ENCODE measurements at regions not wholly inside any gene's neighbourhood (a gene's known extent, or its start where the extent isn't known, plus 50 kb on each side); places are given as distances from the start of the nearest gene placed in this dataset.
"Not testable (repeated sequence)": the region's sequence is repeated elsewhere in the genome, so short reads cannot be mapped to it uniquely, and the experiment has no call there.

DNA sequence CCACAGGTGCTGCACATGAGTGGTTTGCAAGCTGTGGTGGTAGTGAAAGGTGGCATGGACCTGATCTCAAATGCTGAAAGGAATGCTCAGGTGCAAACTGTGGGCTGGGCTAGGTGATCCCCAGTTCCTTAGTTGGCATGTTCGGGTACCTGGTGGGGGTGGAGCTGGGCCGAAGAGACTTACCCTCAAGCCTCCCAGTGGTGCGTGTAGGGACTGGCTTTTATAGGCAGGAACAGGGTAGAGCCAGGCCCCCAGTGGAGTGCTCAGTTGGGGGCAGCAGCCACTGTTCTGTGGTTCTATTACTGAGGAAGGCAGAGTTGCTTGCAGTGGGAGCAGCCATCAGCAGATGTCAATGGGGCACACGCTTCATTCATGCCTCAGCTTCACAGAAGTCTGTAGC lies 399.8 kb downstream of the HTR1B start:
- DNase-seq = no peak

DNA sequence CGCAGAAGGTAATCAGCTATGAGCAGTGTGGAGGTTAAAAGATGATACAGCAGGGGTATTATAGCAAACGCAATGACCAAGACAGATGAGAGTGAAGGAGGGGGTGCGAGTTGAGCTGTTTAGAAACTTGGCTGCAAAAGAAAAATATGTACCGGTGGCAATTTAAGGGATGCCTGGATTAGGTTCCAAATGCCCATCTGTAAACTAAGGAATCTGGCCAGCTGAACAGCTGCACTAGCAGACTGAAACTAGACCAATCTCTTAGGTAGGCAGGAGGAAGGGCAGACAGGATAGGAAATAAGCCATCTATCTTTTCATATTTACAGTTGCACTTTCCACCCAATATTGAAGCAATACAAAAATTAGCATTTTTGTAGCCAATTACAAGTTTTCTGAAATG lies 407.6 kb downstream of the HTR1B start:
- no peak for DNase-seq

DNA sequence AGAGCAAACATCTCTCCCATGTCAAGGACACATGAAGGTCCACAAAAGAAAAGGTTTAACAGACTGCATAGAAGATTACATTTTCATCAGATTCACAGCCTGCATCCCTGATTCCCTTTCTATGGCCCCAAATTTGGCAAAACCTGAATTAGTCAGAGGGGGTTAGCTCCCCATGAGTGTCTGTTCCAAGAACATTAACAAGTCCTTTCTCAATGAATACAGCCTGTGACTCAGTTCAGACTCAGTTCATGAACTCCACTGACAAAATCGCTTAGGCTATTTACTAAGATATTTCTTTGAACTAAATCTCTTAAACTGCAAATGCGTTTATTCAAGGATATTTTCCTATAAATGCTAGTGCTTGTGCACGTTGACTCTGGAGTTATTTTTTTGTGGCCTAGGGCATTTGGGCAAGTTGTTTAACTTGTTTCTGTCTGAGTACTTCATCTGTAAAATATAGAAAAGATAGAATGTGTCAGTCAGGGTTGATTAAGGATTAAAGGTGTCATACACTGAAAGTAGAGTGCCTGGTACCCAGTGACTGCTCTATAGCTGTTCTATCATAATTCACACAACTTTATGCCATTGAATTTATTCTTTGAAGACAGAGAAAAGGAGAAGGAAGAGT lies 422.6 kb downstream of the HTR1B start:
- no peak for DNase-seq

DNA sequence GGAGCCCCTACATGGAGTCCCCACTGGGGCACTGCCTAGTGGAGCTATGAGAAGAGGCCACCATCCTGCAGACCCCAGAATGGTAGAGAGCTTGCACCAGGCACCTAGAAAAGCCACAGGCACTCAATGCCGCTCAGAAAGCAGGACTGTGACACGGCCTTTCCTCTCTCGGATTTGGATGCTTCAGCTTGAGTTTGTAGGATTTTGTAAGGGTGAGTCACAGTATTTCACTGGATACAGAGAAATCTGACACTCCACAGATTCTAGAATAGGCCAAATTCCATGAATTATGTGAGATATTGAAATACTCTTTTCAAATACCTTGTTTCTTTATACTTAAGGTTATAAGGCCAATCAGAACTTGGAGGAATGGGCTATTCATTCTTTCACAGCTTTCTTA lies 424.5 kb downstream of the HTR1B start:
- DNase-seq = no peak

DNA sequence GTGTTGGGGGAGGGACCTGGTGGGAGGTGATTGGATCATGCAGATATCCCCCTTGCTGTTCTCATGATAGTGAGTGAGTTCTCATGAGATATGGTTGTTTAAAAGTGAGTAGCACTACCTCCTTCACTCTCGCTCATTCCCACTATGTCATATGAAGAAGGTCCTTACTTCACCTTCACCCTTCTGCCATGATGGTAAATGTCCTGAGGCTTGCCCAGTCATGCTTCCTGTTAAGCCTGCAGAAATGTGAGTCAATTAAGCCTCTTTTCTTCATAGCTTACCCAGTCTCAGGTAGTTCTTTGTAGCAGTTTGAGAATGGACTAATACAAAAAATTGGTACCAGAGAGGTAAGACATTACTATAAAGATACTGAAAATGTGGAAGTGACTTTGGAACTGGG lies 425.9 kb downstream of the HTR1B start:
- no peak for DNase-seq

DNA sequence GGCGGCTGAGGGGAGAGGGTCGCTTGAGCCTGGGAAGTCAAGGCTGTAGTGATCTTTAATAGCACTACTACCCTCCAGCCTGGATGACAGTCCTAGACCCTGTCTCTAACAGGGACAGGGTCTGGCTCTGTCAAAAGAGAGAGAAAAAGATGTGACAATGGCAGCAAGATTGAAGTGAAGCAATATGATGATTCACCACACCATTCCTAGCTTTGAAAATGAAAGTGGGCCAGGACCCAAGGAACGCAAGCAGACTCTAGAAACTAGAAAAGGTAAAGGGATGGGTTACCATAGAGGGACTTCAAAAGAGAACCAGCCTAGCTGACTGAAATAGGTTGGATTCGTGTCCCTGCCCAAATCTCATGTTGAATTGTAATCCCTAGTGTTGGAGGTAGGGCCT lies 426.9 kb downstream of the HTR1B start:
- DNase-seq = no peak

DNA sequence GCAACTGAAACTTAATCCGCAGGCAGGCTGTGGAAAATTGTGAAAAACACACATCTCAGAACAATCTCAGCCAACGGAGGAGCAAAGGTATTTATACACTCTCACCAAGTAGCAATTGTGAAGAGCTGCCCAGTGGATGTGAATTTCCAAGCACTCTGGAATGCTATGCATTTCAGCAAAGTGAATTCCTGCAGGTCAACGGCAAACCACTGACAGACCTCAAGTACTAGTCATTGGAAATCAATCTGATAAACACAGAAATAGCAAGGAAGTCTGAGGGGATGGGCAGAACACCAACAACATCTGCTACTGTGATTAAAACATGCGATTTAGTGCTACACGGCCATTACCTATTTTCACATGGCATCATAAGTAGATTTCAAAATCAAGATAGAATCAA lies 429.1 kb downstream of the HTR1B start:
- no peak for DNase-seq

DNA sequence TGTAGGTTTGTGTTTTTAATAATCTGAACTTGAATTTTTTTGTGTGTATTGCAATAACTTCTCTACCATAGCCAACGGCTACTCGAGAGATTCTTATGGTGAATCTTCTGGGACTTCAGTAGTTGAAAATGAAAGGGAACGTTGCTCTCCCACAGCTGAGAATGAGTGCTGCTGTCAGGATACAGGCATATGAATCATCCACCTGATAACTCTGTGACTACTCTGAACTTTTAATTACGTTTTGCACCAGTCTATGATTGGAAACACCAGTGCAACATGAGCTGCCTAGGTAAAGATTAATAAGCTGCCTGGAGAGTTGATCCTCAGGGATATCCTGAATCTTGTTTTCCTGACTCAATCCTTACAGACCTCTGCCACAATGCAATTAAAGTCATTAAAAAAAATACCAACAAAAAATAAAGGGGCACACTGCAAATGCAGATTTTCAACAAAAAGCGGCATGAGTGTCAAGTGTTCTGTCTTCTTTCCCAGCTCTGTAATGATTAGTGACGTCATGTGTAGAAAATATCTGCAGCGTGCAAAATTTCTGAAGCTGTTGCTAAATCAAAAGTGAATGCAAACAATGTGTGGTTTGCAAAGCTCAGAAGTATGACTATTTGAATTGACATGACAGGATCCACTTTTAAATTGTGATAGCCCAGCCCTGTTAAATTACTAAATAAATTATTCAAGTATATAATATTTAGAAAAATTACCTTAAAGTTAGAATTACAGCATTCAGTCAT lies 432.2 kb downstream of the HTR1B start:
- no peak for DNase-seq

DNA sequence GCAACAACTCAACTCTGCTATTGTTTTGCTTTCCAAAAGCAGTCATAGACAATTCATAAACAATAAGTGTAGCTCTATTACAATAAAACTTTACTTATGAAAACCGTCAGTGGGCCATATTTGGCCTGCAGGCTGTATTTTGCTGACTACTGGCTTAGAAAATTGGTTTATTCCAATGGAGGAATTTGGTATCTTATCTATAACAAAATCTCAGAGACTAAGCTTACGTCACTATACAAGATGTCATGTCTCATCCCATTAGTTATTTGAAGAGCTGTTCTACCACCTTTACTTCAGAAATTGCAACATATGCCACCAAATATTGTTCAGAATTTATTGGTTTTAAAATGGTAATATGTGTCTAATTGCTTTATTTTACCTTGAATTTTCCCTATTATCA lies 436.9 kb downstream of the HTR1B start:
- DNase-seq = no peak

DNA sequence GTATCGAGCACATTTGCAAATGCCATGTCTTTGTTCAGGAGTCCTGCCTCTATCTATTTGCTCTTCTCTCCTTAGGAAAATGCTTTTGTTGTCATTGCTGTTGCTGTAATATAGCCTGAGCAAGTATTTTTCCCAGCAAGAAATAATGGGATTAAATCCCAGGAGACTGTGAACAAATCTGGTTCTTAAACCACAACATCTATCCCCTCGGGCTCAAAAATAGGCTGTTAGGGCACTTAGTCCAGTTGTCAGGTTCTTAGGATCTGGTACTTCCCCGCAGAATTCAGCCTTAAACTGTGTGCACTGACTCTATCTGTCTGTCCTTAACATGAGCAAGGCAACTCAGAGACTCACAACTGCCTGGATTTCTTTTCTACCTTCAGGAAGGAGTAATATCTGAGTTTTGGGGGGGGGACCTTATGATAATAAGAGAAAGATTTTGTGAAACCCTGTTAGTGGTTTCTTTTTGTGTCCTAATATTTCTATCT lies 437.5 kb downstream of the HTR1B start:
- DNase-seq = no peak

DNA sequence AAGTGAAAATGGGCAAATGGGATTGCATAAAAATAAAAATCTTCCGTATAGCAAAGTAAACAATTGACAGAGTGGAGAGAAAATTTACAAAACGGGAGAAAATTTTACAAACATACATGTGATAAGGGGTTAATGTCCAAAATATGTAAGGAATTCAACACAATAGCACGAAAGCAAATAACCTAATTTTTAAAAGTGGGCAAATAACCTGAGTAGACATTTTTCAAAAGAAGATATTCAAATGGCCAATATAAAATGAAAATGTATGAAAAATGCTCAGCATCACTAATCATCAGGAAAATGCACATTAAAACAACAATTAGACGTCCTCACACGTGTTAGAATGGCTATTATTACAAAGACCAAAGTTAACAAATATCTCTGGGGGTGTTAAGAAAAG lies 441.5 kb downstream of the HTR1B start:
- no peak for DNase-seq

DNA sequence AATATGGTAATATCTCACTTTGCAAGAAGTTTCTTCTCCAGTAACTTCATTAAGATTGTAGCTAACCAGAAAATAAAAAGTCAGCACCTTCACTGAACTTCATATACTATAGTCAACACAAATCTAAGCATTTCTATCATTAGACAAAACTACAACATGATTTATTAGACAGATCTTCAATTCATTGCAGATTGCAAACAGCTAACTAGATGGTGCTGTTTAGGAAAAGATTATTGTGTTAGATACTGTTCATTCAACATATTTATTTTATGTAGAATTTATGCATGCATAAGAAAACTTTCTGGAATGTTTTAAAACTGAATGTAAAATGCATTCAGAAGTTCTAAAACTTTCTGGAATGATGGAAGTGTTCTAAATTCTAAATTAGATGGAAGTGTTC lies 442.1 kb downstream of the HTR1B start:
- DNase-seq = no peak

DNA sequence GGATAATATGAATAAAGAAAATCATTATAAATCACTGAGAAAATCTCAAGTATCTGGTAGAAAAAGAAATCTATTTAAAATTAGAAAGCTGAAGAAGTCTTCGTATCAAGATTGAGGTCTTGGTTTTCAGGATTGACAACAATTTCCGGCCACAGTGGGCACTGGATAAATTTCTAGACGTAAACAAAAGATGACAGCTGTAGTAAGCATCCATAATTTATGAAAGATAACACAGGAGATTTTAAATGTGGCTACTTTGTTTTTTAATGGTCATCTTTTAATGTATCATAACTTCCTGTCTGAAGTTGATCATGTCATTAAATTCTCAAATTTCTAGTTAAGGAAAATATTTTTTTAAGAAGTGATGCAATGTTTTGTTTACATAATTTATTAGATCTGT lies 444.2 kb downstream of the HTR1B start:
- no peak for DNase-seq

DNA sequence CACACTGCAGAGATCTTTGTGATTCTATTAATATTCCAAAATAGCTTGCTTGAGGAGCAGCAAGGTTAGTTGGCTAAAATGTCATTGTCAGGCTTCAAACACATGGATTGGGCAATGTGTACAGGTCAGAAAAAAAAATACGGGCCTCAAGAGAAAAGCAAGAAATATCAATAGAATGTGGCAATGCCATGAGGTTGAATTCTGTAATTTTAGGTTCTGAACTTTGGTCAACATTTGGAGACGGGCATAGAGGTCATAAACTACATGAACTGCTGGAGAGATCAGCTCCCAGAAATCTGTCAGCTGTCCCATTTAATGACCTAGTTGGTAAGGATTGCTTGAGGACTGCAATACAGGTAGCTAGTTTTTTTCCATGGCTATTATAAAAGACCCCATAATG lies 445.8 kb downstream of the HTR1B start:
- no peak for DNase-seq

DNA sequence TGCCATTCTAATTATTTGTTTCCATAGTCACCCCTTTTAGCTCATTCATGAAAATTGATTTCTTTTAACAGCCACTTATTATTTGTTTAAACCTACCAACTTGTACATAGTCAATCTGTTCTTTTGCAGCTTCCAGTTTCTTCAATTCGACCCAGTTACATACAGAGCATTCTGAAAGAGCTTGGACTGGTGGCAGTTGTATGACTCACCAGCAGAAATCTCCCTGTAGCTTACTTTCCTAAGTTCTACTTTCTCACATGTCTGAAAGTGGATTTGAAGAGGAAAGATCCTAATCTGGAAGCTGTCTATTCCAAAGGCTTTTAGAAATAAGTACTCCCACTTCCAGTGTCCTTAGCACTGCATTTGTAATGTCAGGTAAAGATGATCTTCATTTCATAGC lies 447.9 kb downstream of the HTR1B start:
- DNase-seq = no peak

DNA sequence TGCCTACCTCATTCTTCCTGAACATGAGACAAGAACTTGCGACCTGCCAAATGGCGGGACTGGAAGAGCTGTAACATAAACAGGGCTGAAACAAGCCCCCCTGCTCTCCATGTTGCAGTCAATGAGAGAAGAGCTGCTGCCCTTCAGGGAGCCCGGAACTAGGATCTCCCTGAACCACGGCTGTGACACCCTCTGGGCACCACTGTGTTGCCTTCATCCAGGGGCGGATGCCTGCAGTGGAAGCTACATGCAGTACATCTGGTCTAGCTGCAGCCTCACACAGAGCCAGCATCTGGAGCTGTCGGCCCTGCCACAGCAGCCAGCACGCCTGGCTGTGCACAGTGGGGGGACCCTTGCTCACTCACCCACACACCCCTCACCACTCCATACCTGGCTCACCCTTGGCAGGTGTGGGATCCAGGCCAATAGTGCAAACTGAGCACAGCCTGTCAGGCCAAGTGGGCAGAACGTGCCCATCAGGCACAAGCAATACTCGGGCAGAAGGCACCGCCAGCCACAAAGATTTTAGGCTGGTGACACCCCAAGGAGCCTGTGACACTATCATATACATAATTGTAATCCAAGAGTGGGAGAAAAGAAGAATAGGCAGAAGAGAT lies 451.3 kb downstream of the HTR1B start:
- DNase-seq = no peak

DNA sequence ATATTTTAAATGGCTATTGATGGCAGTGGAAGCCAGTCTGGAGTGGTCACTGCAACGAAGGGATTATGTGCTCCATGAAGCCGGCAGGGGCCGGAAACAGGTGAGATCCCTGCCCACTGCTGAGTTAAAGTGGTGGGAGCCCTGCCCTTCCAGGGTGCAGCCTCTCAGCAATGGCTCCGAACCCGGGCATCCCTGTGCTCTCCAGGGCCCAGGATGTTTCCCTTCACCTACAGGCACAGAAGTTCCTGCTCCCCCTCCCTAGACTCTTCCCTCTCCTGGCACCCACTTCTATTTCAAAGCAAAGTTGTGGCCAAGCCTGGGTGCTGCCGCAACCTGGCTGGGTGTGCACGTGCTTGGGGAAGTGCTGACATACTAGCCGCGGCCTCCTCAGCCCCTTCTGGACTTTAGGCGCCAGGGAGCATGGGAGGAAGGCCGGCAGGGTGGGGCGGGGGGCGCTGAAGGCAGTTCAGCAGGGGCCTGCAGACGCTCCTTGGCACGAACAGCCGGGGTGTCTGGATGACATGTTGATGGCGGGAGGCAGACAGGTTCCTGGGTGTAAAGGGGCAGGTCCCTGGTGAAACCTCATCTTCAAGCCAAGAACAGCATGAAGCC lies 452.3 kb downstream of the HTR1B start:
- no peak for DNase-seq

DNA sequence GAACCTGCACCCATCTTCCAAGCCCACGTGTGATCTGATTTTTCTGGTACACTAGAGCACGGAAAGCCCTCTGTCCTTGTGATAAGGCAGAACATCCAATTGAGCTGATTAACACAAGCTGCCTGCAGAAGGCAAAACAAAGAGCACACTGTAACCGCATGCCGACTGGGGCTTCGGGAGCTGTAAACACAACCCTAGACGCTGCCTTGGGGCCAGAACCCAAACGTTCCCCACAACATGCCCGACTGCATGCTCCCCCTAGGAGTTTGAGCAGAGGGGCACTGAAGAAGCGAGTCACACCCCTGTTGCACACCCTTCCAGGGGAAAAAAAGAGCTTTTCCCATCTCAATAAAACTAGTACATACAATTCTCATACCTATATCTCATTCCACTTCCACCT lies 470.7 kb downstream of the HTR1B start:
- no peak for DNase-seq

DNA sequence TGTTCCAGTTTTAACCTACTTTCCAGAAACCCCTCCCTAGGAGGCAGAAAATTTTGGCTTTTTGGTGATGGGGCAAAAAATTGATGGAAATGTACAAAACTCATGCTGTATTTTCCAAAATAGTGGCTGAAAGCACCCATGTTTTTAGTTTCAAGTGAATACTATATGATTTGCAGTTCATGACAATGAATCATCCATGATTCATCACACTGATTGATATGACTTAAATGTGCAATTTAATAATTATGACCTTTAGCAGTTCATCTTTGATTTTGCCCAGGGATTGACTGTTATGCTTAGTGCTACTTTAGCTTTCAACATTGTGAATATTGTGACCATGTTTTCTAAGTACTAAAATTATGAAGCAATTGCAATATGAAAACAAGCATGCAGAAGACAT lies 478.7 kb downstream of the HTR1B start:
- DNase-seq = no peak

DNA sequence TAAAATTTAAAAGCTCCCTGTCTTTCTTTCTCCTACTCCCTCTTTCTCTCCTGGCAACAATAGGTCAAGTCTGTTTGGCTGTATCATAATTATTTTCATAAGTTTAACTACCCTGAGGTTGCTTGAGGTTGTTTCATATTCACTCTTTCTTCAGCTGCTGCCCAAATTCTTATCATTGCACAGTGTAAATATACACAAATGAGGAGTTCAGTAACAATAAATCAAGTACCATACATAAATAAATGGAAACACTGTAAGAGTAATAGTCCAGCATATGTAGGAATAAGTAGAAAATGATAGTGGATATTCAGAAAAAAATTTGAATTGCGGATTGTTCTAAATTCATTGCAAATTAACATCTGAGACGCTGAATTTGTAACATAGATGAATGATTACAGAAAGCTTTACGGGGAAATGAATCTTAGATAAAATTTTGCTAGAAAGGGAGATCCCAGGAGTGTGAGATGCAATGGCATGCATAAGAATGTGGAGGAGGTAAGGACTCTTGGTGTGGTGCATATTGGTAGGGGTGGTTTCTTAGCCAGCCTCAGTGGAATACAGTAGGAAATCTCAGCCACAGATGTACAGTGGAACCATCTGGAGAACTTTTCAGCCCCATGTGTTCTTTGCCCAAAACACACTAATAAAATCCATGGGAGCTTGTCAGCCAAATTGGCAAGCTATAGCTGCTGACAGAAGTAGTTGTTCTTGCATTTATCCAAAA lies 480.7 kb downstream of the HTR1B start:
- no peak for DNase-seq

DNA sequence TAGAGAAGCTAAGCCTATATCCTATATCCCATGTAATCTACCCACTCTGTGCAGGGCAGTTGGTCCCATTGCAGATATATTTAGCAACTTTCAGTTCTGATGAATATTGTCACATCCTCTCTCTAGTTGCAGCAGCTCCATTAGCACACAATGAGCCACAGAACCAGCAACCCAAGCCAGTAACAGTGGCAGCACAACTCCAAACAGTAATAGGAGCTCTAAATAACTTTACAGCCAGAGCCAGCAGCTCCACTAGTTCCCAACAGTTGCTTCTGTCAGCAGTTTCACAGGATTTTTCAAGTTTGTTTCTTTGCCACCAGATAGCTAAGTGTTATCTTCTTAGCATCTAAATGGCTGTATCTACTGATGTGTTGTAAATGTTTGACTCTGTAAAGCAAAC lies 490.8 kb downstream of the HTR1B start:
- no peak for DNase-seq

DNA sequence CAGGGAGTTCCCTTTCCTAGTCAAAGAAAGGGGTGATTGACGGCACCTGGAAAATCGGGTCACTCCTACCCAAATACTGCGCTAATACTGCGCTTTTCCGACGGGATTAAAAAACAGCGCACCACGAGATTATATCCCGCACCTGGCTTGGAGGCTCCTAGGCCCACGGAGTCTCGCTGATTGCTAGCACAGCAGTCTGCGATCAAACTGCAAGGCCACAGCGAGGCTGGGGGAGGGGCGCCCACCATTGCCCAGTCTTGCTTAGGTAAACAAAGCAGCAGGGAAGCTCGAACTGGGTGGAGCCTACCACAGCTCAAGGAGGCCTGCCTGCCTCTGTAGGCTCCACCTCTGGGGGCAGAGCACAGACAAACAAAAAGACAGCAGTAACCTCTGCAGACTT lies 504.1 kb downstream of the HTR1B start:
- not testable (repeated sequence) for DNase-seq

All from AML-193 (cell line).